ENCODE measurements at regions not wholly inside any gene's neighbourhood (a gene's known extent, or its start where the extent isn't known, plus 50 kb on each side); places are given as distances from the start of the nearest gene placed in this dataset.

DNA sequence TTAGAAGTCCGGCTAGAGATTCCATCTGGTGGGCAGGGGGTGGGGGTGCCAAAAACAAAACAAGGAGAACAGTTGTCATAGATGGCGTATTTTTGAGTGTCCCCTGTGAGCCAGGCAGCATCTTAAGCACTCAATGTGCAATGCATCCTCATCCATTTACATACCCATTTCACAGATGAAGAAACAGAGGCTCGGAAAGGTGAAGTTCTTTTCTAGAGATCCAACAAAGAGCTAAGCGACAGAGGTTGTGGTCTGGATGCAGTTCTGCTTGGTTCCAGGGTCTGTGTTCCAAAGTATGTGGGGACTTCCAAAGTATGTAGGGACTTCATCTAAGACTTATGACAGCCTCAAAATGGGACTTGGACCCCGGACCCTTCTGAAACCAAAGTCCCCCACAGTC lies 277.8 kb downstream of the MN1 start:
- Histone ChIP-seq H3K27ac (ENCODE audit: low read depth, low read length, poor library complexity, severe bottlenecking) (no peak overlapping the region), H3K36me3 (ENCODE audit: insufficient read depth, low read length) (no peaks in the 10 kb centered on the region), H3K4me3 (ENCODE audit: low read depth, low read length, poor library complexity, severe bottlenecking) (no peak overlapping the region), H3F3A (ENCODE audit: insufficient read depth, low read length) (no peaks in the 10 kb centered on the region), H3K79me2 (ENCODE audit: insufficient read depth, low read length) (no peaks in the 10 kb centered on the region), H3K9ac (ENCODE audit: low read length) (no peak overlapping the region), H3K27me3 (ENCODE audit: insufficient read depth, low read length) (no peaks in the 10 kb centered on the region), H4K20me1 (ENCODE audit: insufficient read depth, low read length) (no peaks in the 10 kb centered on the region), H3K4me2 (ENCODE audit: low read length) (no peak overlapping the region), H3K4me1 (ENCODE audit: insufficient read depth, low read length, severe bottlenecking) (no peaks in the 10 kb centered on the region), H2AFZ (ENCODE audit: low read length) (no peak overlapping the region), H3K9me3 (ENCODE audit: low read length) (no peaks in the 10 kb centered on the region), H3K9me2 (ENCODE audit: low read depth, low read length) (no peaks in the 10 kb centered on the region)
- no peak for TF ChIP-seq EZH2 (IDR thresholded peaks at IDR 0.05; ENCODE audit: borderline replicate concordance, low read length)
- TF ChIP-seq, protein P1, sequence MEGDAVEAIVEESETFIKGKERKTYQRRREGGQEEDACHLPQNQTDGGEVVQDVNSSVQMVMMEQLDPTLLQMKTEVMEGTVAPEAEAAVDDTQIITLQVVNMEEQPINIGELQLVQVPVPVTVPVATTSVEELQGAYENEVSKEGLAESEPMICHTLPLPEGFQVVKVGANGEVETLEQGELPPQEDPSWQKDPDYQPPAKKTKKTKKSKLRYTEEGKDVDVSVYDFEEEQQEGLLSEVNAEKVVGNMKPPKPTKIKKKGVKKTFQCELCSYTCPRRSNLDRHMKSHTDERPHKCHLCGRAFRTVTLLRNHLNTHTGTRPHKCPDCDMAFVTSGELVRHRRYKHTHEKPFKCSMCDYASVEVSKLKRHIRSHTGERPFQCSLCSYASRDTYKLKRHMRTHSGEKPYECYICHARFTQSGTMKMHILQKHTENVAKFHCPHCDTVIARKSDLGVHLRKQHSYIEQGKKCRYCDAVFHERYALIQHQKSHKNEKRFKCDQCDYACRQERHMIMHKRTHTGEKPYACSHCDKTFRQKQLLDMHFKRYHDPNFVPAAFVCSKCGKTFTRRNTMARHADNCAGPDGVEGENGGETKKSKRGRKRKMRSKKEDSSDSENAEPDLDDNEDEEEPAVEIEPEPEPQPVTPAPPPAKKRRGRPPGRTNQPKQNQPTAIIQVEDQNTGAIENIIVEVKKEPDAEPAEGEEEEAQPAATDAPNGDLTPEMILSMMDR (IDR thresholded peaks at IDR 0.05; ENCODE audit: low read length), result no peak

DNA sequence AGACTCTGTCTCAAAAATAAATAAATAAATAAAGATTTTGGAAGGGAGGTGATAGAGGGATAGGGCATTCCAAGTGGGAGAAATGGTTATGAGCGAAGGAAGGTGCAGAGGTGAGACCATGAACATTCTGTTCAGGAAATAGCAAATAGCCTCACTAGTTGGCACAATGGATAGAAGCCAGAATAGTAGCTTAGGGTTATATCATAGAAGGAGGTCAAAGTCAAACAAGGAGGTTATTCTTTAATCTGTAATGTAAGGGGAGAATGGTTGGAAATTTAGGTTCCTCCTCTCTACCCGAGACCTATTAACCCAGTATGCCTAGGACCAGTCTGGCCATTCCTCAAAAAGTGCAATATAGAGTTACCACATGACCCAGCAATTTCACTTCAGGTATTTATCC lies 275.8 kb downstream of the MN1 start:
- no peak overlapping the region for H3K4me2 ChIP-seq (ENCODE audit: low read length)
- no peaks in the 10 kb centered on the region for H4K20me1 ChIP-seq (ENCODE audit: insufficient read depth, low read length)
- H3K27ac ChIP-seq (ENCODE audit: low read depth, low read length, poor library complexity, severe bottlenecking), result no peak overlapping the region
- H2AFZ ChIP-seq (ENCODE audit: low read length), result no peak overlapping the region
- no peak overlapping the region for H3K4me3 ChIP-seq (ENCODE audit: low read depth, low read length, poor library complexity, severe bottlenecking)
- no peaks in the 10 kb centered on the region for H3K9me3 ChIP-seq (ENCODE audit: low read length)
- no peaks in the 10 kb centered on the region for H3K4me1 ChIP-seq (ENCODE audit: insufficient read depth, low read length, severe bottlenecking)
- no peaks in the 10 kb centered on the region for H3F3A ChIP-seq (ENCODE audit: insufficient read depth, low read length)
- H3K79me2 ChIP-seq (ENCODE audit: insufficient read depth, low read length), result no peaks in the 10 kb centered on the region
- TF ChIP-seq EZH2 (IDR thresholded peaks at IDR 0.05; ENCODE audit: borderline replicate concordance, low read length), result no peak
- TF ChIP-seq, protein P1 (IDR thresholded peaks at IDR 0.05; ENCODE audit: low read length), result no peak
- no peaks in the 10 kb centered on the region for H3K36me3 ChIP-seq (ENCODE audit: insufficient read depth, low read length)
- no peaks in the 10 kb centered on the region for H3K9me2 ChIP-seq (ENCODE audit: low read depth, low read length)
- no peaks in the 10 kb centered on the region for H3K27me3 ChIP-seq (ENCODE audit: insufficient read depth, low read length)
- no peak overlapping the region for H3K9ac ChIP-seq (ENCODE audit: low read length)

DNA sequence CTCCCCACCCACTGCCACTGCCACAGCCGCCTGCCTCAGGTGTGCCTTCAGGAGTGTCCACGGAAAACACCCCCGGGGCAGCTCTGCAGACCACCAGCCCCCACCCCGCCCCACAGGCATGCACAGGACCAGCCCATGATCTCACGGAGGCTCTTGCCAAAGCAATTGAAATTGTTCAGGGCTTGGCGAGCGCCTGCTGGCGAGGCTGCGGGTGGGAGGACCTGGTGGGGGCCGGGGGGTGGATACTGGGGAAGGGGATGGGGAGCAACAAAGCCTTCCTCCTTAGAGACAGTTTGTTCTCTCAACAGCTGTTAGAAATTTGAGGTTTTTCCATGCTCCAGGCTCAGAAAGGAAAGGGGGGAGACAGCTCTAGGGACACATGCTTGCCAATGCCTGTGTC lies 274.7 kb downstream of the MN1 start:
- Histone ChIP-seq H3K9me2 (ENCODE audit: low read depth, low read length) (no peaks in the 10 kb centered on the region), H3F3A (ENCODE audit: insufficient read depth, low read length) (no peaks in the 10 kb centered on the region), H3K9ac (ENCODE audit: low read length) (no peak overlapping the region), H4K20me1 (ENCODE audit: insufficient read depth, low read length) (no peaks in the 10 kb centered on the region), H3K36me3 (ENCODE audit: insufficient read depth, low read length) (no peaks in the 10 kb centered on the region), H3K4me1 (ENCODE audit: insufficient read depth, low read length, severe bottlenecking) (no peaks in the 10 kb centered on the region), H3K4me2 (ENCODE audit: low read length) (no peak overlapping the region), H3K9me3 (ENCODE audit: low read length) (no peaks in the 10 kb centered on the region), H3K27me3 (ENCODE audit: insufficient read depth, low read length) (no peaks in the 10 kb centered on the region), H3K79me2 (ENCODE audit: insufficient read depth, low read length) (no peaks in the 10 kb centered on the region), H3K4me3 (ENCODE audit: low read depth, low read length, poor library complexity, severe bottlenecking) (no peak overlapping the region), H2AFZ (ENCODE audit: low read length) (no peak overlapping the region), H3K27ac (ENCODE audit: low read depth, low read length, poor library complexity, severe bottlenecking) (no peak overlapping the region)
- TF ChIP-seq, protein P1 (IDR thresholded peaks at IDR 0.05; ENCODE audit: low read length), result no peak
- TF ChIP-seq EZH2 (IDR thresholded peaks at IDR 0.05; ENCODE audit: borderline replicate concordance, low read length), result no peak

Data from OCI-LY1 (cell line).